Liver (tissue), 8 donors: ENCODE measurements at regions not wholly inside any gene's neighbourhood (a gene's known extent, or its start where the extent isn't known, plus 50 kb on each side); places are given as distances from the start of the nearest gene placed in this dataset.

ENCODE experiments used
- DNase-seq: peaks from one replicate; pipeline ENCODE4 v3.0.0-alpha.2; 2017; ENCODE audit warnings: low spot score
- H3K27ac ChIP-seq, 2 donors: one replicate each; pipeline ENCODE4 v1.7.0; 2013; ENCODE audit warnings: inconsistent platforms in 2 of 2, low read length in 2 of 2, control low read depth in 1 of 2, low read depth in 1 of 2, mild to moderate bottlenecking in 1 of 2
- H3K27me3 ChIP-seq, 4 donors: one replicate each; pipeline versions ENCODE4 v1.6.1 to v1.7.0; 2013; ENCODE audit warnings: low read length in 3 of 4, inconsistent platforms in 1 of 4, mild to moderate bottlenecking in 1 of 4, moderate library complexity in 1 of 4; ENCODE audit not compliant: control insufficient read depth in 4 of 4, insufficient read depth in 4 of 4
- H3K36me3 ChIP-seq, 4 donors: one replicate each; pipeline versions ENCODE4 v1.6.1 to v1.7.0; 2013; ENCODE audit warnings: low read length in 3 of 4, mild to moderate bottlenecking in 3 of 4, low read depth in 1 of 4, moderate library complexity in 1 of 4; ENCODE audit not compliant: control insufficient read depth in 4 of 4, insufficient read depth in 3 of 4
- H3K4me1 ChIP-seq, 4 donors: one replicate each; pipeline versions ENCODE4 v1.6.1 to v1.7.0; 2013; ENCODE audit warnings: low read length in 3 of 4, mild to moderate bottlenecking in 3 of 4, moderate library complexity in 1 of 4; ENCODE audit not compliant: control insufficient read depth in 4 of 4, insufficient read depth in 4 of 4
- H3K4me3 ChIP-seq, 3 donors: one replicate each; pipeline versions ENCODE4 v1.6.1 to v1.7.0; 2013; ENCODE audit warnings: low read length in 3 of 3, control low read depth in 1 of 3, low read depth in 1 of 3, mild to moderate bottlenecking in 1 of 3
- H3K9ac ChIP-seq, 2 donors: one replicate each; pipeline ENCODE4 v1.7.0; 2013; ENCODE audit warnings: low read length in 2 of 2, mild to moderate bottlenecking in 2 of 2, moderate library complexity in 2 of 2, control low read depth in 1 of 2, low read depth in 1 of 2
- H3K9me3 ChIP-seq, 4 donors: one replicate each; pipeline versions ENCODE4 v1.6.1 to v1.7.0; 2013; ENCODE audit warnings: low read length in 3 of 4; ENCODE audit not compliant: control insufficient read depth in 4 of 4
- CTCF ChIP-seq: fragments of 150-350 bp; IDR thresholded peaks from 2 replicates; pipeline ENCODE4 v1.5.1; 2017; ENCODE audit warnings: improper control_type of control experiment, low read depth, low read length; ENCODE audit not compliant: missing input control
- EGR1 ChIP-seq, 2 donors: IDR thresholded peaks; 2 replicates each; pipeline ENCODE4 v1.6.1; 2016 to 2018; ENCODE audit warnings: antibody characterized with exemption in 2 of 2, low read depth in 2 of 2
- FOXA1 ChIP-seq: IDR thresholded peaks from 2 replicates; pipeline ENCODE4 v1.6.1; 2016; ENCODE audit warnings: antibody characterized with exemption
- FOXA2 ChIP-seq: IDR thresholded peaks from 2 replicates; pipeline ENCODE4 v1.6.1; 2016; ENCODE audit warnings: antibody characterized with exemption
- GABPA ChIP-seq, 2 donors: IDR thresholded peaks in 1 of 2; conservative IDR thresholded peaks in 1 of 2; 2 replicates each; pipeline ENCODE4 v1.6.1; 2016; ENCODE audit warnings: antibody characterized with exemption in 2 of 2, mild to moderate bottlenecking in 1 of 2, moderate library complexity in 1 of 2
- HNF4A ChIP-seq, 2 donors: conservative IDR thresholded peaks; 2 replicates each; pipeline ENCODE4 v1.6.1; 2016; ENCODE audit warnings: antibody characterized with exemption in 2 of 2, mild to moderate bottlenecking in 2 of 2
- HNF4G ChIP-seq: IDR thresholded peaks from 2 replicates; pipeline ENCODE4 v1.6.1; 2016; ENCODE audit warnings: antibody characterized with exemption
- JUND ChIP-seq, 2 donors: IDR thresholded peaks; 2 replicates each; pipeline ENCODE4 v1.6.1; 2016; ENCODE audit warnings: antibody characterized with exemption in 2 of 2
- NR2F2 ChIP-seq: IDR thresholded peaks from 2 replicates; pipeline ENCODE4 v1.6.1; 2016; ENCODE audit warnings: antibody characterized with exemption
- RAD21 ChIP-seq, 2 donors: IDR thresholded peaks; 2 replicates each; pipeline ENCODE4 v1.6.1; 2016; ENCODE audit warnings: antibody characterized with exemption in 2 of 2, mild to moderate bottlenecking in 2 of 2
- REST ChIP-seq: IDR thresholded peaks from 2 replicates; pipeline ENCODE4 v1.6.1; 2016; ENCODE audit warnings: antibody characterized with exemption, mild to moderate bottlenecking
- RXRA ChIP-seq, 2 donors: IDR thresholded peaks; 2 replicates each; pipeline ENCODE4 v1.6.1; 2017 to 2018; ENCODE audit warnings: antibody characterized with exemption in 2 of 2, mild to moderate bottlenecking in 1 of 2
- SP1 ChIP-seq: IDR thresholded peaks from 2 replicates; pipeline ENCODE4 v1.6.1; 2018; ENCODE audit warnings: antibody characterized with exemption, mild to moderate bottlenecking
- TAF1 ChIP-seq: conservative IDR thresholded peaks from 2 replicates; pipeline ENCODE4 v1.6.1; 2016; ENCODE audit warnings: antibody characterized with exemption, mild to moderate bottlenecking
- YY1 ChIP-seq: IDR thresholded peaks from 2 replicates; pipeline ENCODE4 v1.6.1; 2016; ENCODE audit warnings: antibody characterized with exemption, mild to moderate bottlenecking
- ZBTB33 ChIP-seq: IDR thresholded peaks from 2 replicates; pipeline ENCODE4 v1.6.1; 2016; ENCODE audit warnings: antibody characterized with exemption
- WGBS: extraction: QIAGEN DNeasy Blood & Tissue Kit; methylation state at CpG from one replicate; pipeline ENCODE4 v1.1.7; 2013; 5-methylcytosine and 5-hydroxymethylcytosine counted together
- TF ChIP-seq, protein P1 (sequence below): IDR thresholded peaks from 2 replicates; pipeline ENCODE4 v1.6.1; 2016; ENCODE audit warnings: antibody characterized with exemption
- TF ChIP-seq, protein P2 (sequence below): IDR thresholded peaks from 2 replicates; pipeline ENCODE4 v1.6.1; 2016; ENCODE audit warnings: antibody characterized with exemption
- donor health status: healthy.
- donor health status: healthy.
- donor health status: healthy.
- donor health status: healthy.
- donor health status: healthy.

GRCh38 chr9:7507026-7507425 is 292.6 kb downstream of the DMAC1 start:
- WGBS, result 82% methylated on average over 2 of the region's 2 CpGs
- Histone ChIP-seq H3K9ac (no peak overlapping the region), H3K36me3 (no peaks in the 10 kb centered on the region), H3K9me3 (no peaks in the 10 kb centered on the region), H3K27ac (no peak overlapping the region), H3K4me3 (no peak overlapping the region), H3K27me3 (no peaks in the 10 kb centered on the region), H3K4me1 (no peaks in the 10 kb centered on the region)
- no peak for DNase-seq
- TF ChIP-seq FOXA1 (no peak), HNF4G (no peak), CTCF (no peak), JUND (IDR thresholded peaks at IDR 0.05) (no peak), NR2F2 (no peak), TAF1 (no peak)
- TF ChIP-seq, protein P1, sequence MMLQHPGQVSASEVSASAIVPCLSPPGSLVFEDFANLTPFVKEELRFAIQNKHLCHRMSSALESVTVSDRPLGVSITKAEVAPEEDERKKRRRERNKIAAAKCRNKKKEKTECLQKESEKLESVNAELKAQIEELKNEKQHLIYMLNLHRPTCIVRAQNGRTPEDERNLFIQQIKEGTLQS, result no peak

DNA sequence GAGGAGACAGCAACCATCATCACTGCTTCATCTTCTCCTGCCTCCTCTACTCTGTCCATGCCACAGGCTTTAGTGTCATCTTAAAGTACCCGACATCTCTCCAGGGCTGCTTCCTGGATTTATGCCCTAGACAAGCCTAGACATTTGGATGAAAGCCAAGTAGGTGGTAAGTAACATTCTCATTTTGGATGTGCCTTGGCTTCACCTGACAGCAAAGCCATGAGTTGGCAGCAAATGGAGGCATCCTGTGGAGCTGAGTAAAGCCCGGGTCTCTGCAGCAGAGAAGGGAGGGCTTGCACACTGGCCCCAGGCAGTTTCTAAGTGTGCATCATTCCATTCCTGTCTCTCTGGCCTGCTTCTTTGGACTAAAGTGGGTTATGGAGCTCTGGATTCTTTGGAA is 299.1 kb downstream of the DMAC1 start:
- WGBS, result 77% methylated on average over 2 of the region's 2 CpGs
- Histone ChIP-seq H3K4me1 (no peaks in the 10 kb centered on the region), H3K9me3 (no peaks in the 10 kb centered on the region), H3K4me3 (no peak overlapping the region), H3K36me3 (no peaks in the 10 kb centered on the region), H3K27ac (no peak overlapping the region), H3K27me3 (peaks cover 0 to 2% (median 0%) of the 10 kb centered on the region in 4 donors), H3K9ac (no peak overlapping the region)
- DNase-seq, result no peak
- no peak for TF ChIP-seq JUND (IDR thresholded peaks at IDR 0.05)
- TF ChIP-seq, protein P2, sequence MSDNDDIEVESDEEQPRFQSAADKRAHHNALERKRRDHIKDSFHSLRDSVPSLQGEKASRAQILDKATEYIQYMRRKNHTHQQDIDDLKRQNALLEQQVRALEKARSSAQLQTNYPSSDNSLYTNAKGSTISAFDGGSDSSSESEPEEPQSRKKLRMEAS, result no peak
- TF ChIP-seq HNF4G, result no peak
- no peak for TF ChIP-seq SP1
- TF ChIP-seq EGR1 (IDR thresholded peaks at IDR 0.05; ENCODE audit: low read depth in 2 of 2), result no peak
- TF ChIP-seq GABPA (IDR thresholded peaks at IDR 0.05 in 1 of 2, conservative IDR thresholded peaks at IDR 0.05 in 1 of 2), result no peak
- TF ChIP-seq FOXA2, result no peak
- TF ChIP-seq FOXA1, result no peak
- no peak for TF ChIP-seq NR2F2
- TF ChIP-seq HNF4A (conservative IDR thresholded peaks at IDR 0.05), result no peak
- TF ChIP-seq, protein P1, result no peak
- no peak for TF ChIP-seq TAF1
- TF ChIP-seq RAD21 (IDR thresholded peaks at IDR 0.05), result no peak
- no peak for TF ChIP-seq YY1
- TF ChIP-seq ZBTB33, result no peak
- TF ChIP-seq REST, result no peak
- TF ChIP-seq CTCF, result no peak
- TF ChIP-seq RXRA (IDR thresholded peaks at IDR 0.05), result no peak
